Endothelial cell (in vitro differentiated cells): ENCODE measurements at regions not wholly inside any gene's neighbourhood (a gene's known extent, or its start where the extent isn't known, plus 50 kb on each side); places are given as distances from the start of the nearest gene placed in this dataset.

Experiments used
- DNase-seq: peaks from one replicate; pipeline ENCODE4 v3.0.0; 2021; ENCODE audit warnings: low spot score
- H3K27ac Mint-ChIP-seq: one replicate; pipeline ENCODE4 v1.8.0; 2021; ENCODE audit warnings: mixed read lengths, inconsistent platforms; ENCODE audit not compliant: unreplicated experiment
- H3K27me3 Mint-ChIP-seq: one replicate; pipeline ENCODE4 v1.8.0; 2021; ENCODE audit warnings: mild to moderate bottlenecking, moderate library complexity, mixed read lengths, inconsistent platforms; ENCODE audit not compliant: unreplicated experiment
- H3K36me3 Mint-ChIP-seq: one replicate; pipeline ENCODE4 v1.8.0; 2021; ENCODE audit warnings: mild to moderate bottlenecking, low read depth, mixed read lengths, inconsistent platforms; ENCODE audit not compliant: unreplicated experiment
- H3K4me1 Mint-ChIP-seq: one replicate; pipeline ENCODE4 v1.8.0; 2021; ENCODE audit warnings: mild to moderate bottlenecking, mixed read lengths, inconsistent platforms; ENCODE audit not compliant: unreplicated experiment
- H3K4me3 Mint-ChIP-seq: one replicate; pipeline ENCODE4 v1.8.0; 2021; ENCODE audit warnings: mild to moderate bottlenecking, mixed read lengths, inconsistent platforms; ENCODE audit not compliant: unreplicated experiment
- H3K9me3 Mint-ChIP-seq: one replicate; pipeline ENCODE4 v1.8.0; 2021; ENCODE audit warnings: mixed read lengths, inconsistent platforms; ENCODE audit not compliant: unreplicated experiment
- CTCF ChIP-seq: fragments of 200-600 bp; sonication (generic); IDR thresholded peaks from one replicate; pipeline ENCODE4 v1.5.0; 2021; ENCODE audit warnings: antibody characterized with exemption; ENCODE audit not compliant: unreplicated experiment

- no peak for TF ChIP-seq CTCF
- H3K36me3 Mint-ChIP-seq: no peaks in the 10 kb centered on the region
- peaks cover 1% of the 10 kb centered on the region for H3K27me3 Mint-ChIP-seq
- H3K4me3 Mint-ChIP-seq: no peak overlapping the region
- no peaks in the 10 kb centered on the region for H3K9me3 Mint-ChIP-seq
- no peaks in the 10 kb centered on the region for H3K4me1 Mint-ChIP-seq
- no peak overlapping the region for H3K27ac Mint-ChIP-seq
- no peak for DNase-seq
Measured at GRCh38 chr11:131288521-131289091, 81.8 kb upstream of the NTM start.

- Mint-ChIP-seq H3K4me3 (no peak overlapping the region), H3K4me1 (no peaks in the 10 kb centered on the region), H3K36me3 (no peaks in the 10 kb centered on the region), H3K27ac (no peak overlapping the region), H3K9me3 (no peaks in the 10 kb centered on the region), H3K27me3 (peaks cover 1% of the 10 kb centered on the region)
- no peak for TF ChIP-seq CTCF
- no peak for DNase-seq
Measured at GRCh38 chr11:131290185-131290584, 80.2 kb upstream of the NTM start.

- Mint-ChIP-seq H3K36me3 (no peaks in the 10 kb centered on the region), H3K9me3 (no peaks in the 10 kb centered on the region), H3K27ac (no peak overlapping the region), H3K4me3 (no peak overlapping the region), H3K27me3 (peaks cover 1% of the 10 kb centered on the region), H3K4me1 (peaks cover 3% of the 10 kb centered on the region)
- TF ChIP-seq CTCF: no peak
- no peak for DNase-seq
Measured at GRCh38 chr11:131295986-131296385, 74.4 kb upstream of the NTM start.

- Mint-ChIP-seq H3K36me3 (no peaks in the 10 kb centered on the region), H3K4me1 (peaks cover 3% of the 10 kb centered on the region), H3K4me3 (no peak overlapping the region), H3K27ac (no peak overlapping the region), H3K27me3 (peaks cover 2% of the 10 kb centered on the region), H3K9me3 (no peaks in the 10 kb centered on the region)
- no peak for TF ChIP-seq CTCF
- no peak for DNase-seq
Measured at GRCh38 chr11:131297441-131297840, 73.0 kb upstream of the NTM start.

- DNase-seq: no peak
- peaks cover 3% of the 10 kb centered on the region for H3K4me1 Mint-ChIP-seq
- no peak overlapping the region for H3K4me3 Mint-ChIP-seq
- H3K27me3 Mint-ChIP-seq: peaks cover 2% of the 10 kb centered on the region
- no peak overlapping the region for H3K27ac Mint-ChIP-seq
- TF ChIP-seq CTCF: no peak
- H3K36me3 Mint-ChIP-seq: no peaks in the 10 kb centered on the region
- no peaks in the 10 kb centered on the region for H3K9me3 Mint-ChIP-seq
Measured at GRCh38 chr11:131299598-131300438, 70.6 kb upstream of the NTM start.
